PC-9 (cell line): ENCODE measurements at regions not wholly inside any gene's neighbourhood (a gene's known extent, or its start where the extent isn't known, plus 50 kb on each side); places are given as distances from the start of the nearest gene placed in this dataset.

Experiments used
- BruUV-seq: library from RNA; stranded (reverse); fragments of 400-500 nt; replicated peaks from 2 replicates; lab custom pipeline; 2021; lab: Mats Ljungman, UMichigan
- CTCF ChIA-PET: fragments of 300-600 bp; sonication (Branson Sonifier 250); formaldehyde crosslinking; loops from one replicate; lab custom pipeline; 2022; ENCODE audit warnings: antibody characterized with exemption; lab: Charles Lee
- POLR2A ChIA-PET: fragments of 300-600 bp; sonication (Branson Sonifier 250); formaldehyde crosslinking; loops from one replicate; lab custom pipeline; 2022; ENCODE audit warnings: antibody characterized with exemption; ENCODE audit not compliant: unreplicated experiment; lab: Charles Lee
- DNase-seq, 2 experiments: peaks; one replicate each; pipeline versions ENCODE4 v3.0.0 to v3.0.0-alpha.2; 2015 to 2022; ENCODE audit warnings: mixed read lengths in 1 of 2
- H2AFZ ChIP-seq: fragments of 200-600 bp; sonication (generic); 2 replicates; pipeline ENCODE4 v1.8.1; 2017; ENCODE audit warnings: antibody characterized with exemption
- H3F3A ChIP-seq: fragments of 200-600 bp; sonication (generic); 2 replicates; pipeline ENCODE4 v1.8.1; 2017; ENCODE audit warnings: antibody characterized with exemption, mild to moderate bottlenecking, low read depth; ENCODE audit not compliant: insufficient read depth
- H3K27ac ChIP-seq: fragments of 200-600 bp; sonication (generic); 2 replicates; pipeline ENCODE4 v1.6.1; 2016; ENCODE audit warnings: mixed run types
- H3K27me3 ChIP-seq: fragments of 200-600 bp; sonication (generic); 2 replicates; pipeline ENCODE4 v1.6.1; 2016; ENCODE audit warnings: low read depth, mixed run types; ENCODE audit not compliant: insufficient read depth
- H3K36me3 ChIP-seq: fragments of 200-600 bp; sonication (generic); 2 replicates; pipeline ENCODE4 v1.6.1; 2016; ENCODE audit warnings: low read depth, mixed run types
- H3K4me1 ChIP-seq: fragments of 200-600 bp; sonication (generic); replicated peaks from 2 replicates; pipeline ENCODE4 v1.6.1; 2016; ENCODE audit warnings: mixed run types; ENCODE audit not compliant: insufficient read depth
- H3K4me2 ChIP-seq: fragments of 200-600 bp; sonication (generic); 2 replicates; pipeline ENCODE4 v1.6.1; 2017; ENCODE audit warnings: mixed run types
- H3K4me3 ChIP-seq: fragments of 200-600 bp; sonication (generic); 2 replicates; pipeline ENCODE4 v1.6.1; 2016; ENCODE audit warnings: mixed run types
- H3K79me2 ChIP-seq: fragments of 200-600 bp; sonication (generic); 2 replicates; pipeline ENCODE4 v1.6.1; 2017; ENCODE audit warnings: low read depth, mixed run types
- H3K9me2 ChIP-seq: fragments of 200-600 bp; sonication (generic); 2 replicates; pipeline ENCODE4 v1.8.1; 2017; ENCODE audit warnings: mild to moderate bottlenecking; ENCODE audit not compliant: insufficient read depth
- H3K9me3 ChIP-seq: fragments of 200-600 bp; sonication (generic); 2 replicates; pipeline ENCODE4 v1.8.1; 2016; ENCODE audit warnings: low read depth; ENCODE audit not compliant: insufficient read depth
- H4K20me1 ChIP-seq: fragments of 200-600 bp; sonication (generic); 2 replicates; pipeline ENCODE4 v1.8.1; 2017; ENCODE audit not compliant: insufficient read depth
- CTCF ChIP-seq: fragments of 200-600 bp; sonication (generic); conservative IDR thresholded peaks from 2 replicates; pipeline ENCODE4 v1.6.1; 2017; ENCODE audit warnings: mixed run types, antibody characterized with exemption, mild to moderate bottlenecking, moderate library complexity
- EZH2 ChIP-seq: fragments of 200-600 bp; sonication (generic); IDR thresholded peaks from 2 replicates; pipeline ENCODE4 v1.8.0; 2017; ENCODE audit warnings: antibody characterized with exemption, low read depth
- intact Hi-C: fragments of 100-400 bp; cut with micrococcal nuclease; formaldehyde crosslinking; loops from one replicate; pipeline ENCODE4 v1.10.0; 2022; ENCODE audit not compliant: unreplicated experiment

- H3F3A ChIP-seq = no peaks in the 10 kb centered on the region
- POLR2A ChIA-PET = no interaction called here
- H4K20me1 ChIP-seq = no peaks in the 10 kb centered on the region
- no peak overlapping the region for H3K4me3 ChIP-seq
- no peak for TF ChIP-seq EZH2
- TF ChIP-seq CTCF = no peak
- intact Hi-C loops = no loop called here
- no peaks in the 10 kb centered on the region for H3K27me3 ChIP-seq
- no peak overlapping the region for H3K27ac ChIP-seq
- H3K4me2 ChIP-seq = no peak overlapping the region
- H2AFZ ChIP-seq = no peak overlapping the region
- no peaks in the 10 kb centered on the region for H3K9me3 ChIP-seq
- CTCF ChIA-PET = no interaction called here
- H3K4me1 ChIP-seq = no peaks in the 10 kb centered on the region
- no peaks in the 10 kb centered on the region for H3K79me2 ChIP-seq
- no peak for DNase-seq
- H3K36me3 ChIP-seq = no peaks in the 10 kb centered on the region
- BruUV-seq = no TSS peak
- H3K9me2 ChIP-seq = no peaks in the 10 kb centered on the region
These were observed 1209.4 kb downstream of the ROBO2 start for GRCh38 chr3:78249294-78249693.

- Histone ChIP-seq H3K27ac (no peak overlapping the region), H3F3A (no peaks in the 10 kb centered on the region), H3K4me2 (no peak overlapping the region), H4K20me1 (no peaks in the 10 kb centered on the region), H3K4me3 (no peak overlapping the region), H3K9me2 (no peaks in the 10 kb centered on the region), H2AFZ (no peak overlapping the region), H3K79me2 (no peaks in the 10 kb centered on the region), H3K36me3 (no peaks in the 10 kb centered on the region), H3K9me3 (no peaks in the 10 kb centered on the region), H3K27me3 (no peaks in the 10 kb centered on the region), H3K4me1 (no peaks in the 10 kb centered on the region)
- DNase-seq = no peak
- intact Hi-C loops = no loop called here
- CTCF ChIA-PET = no interaction called here
- TF ChIP-seq CTCF (no peak), EZH2 (no peak)
- no TSS peak for BruUV-seq
- POLR2A ChIA-PET = no interaction called here
These were observed 1214.0 kb downstream of the ROBO2 start for GRCh38 chr3:78253860-78254259.

DNA sequence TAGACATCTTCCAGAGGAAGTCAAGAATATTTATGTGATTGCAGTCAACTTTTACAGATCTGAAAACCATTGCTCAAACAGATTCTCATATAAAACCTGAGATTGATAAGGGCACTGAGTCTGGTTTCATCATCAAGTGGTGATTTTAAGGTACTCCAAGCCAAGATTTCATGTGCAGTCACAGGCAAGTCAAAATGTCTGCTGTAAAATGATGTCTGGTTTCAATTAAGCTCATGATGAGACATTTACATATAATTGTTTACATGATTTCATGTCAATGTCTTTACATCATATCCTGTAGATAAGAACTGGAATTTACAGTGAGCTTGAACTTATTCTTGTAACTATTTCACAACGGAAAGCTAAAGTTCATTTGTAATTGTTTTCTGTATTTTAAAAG, 1215.5 kb downstream of the ROBO2 start:
- no TSS peak for BruUV-seq
- no peak overlapping the region for H3K4me2 ChIP-seq
- intact Hi-C loops = loop anchor here (5.0 kb wide), 1 partner anchor 428 kb away; no protein-coding TSS in a partner anchor

More for the DNA sequence above, 1215.5 kb downstream of the ROBO2 start:
- Histone ChIP-seq H4K20me1 (no peaks in the 10 kb centered on the region), H2AFZ (no peak overlapping the region), H3K36me3 (no peaks in the 10 kb centered on the region), H3K27me3 (no peaks in the 10 kb centered on the region), H3K27ac (no peak overlapping the region), H3K9me2 (no peaks in the 10 kb centered on the region), H3K4me3 (no peak overlapping the region), H3K79me2 (no peaks in the 10 kb centered on the region), H3F3A (no peaks in the 10 kb centered on the region), H3K4me1 (no peaks in the 10 kb centered on the region), H3K9me3 (no peaks in the 10 kb centered on the region)
- DNase-seq = no peak
- ChIA-PET CTCF (no interaction called here), POLR2A (no interaction called here)
- TF ChIP-seq CTCF = no peak
- no peak for TF ChIP-seq EZH2
